HG03135 (cell line): ENCODE measurements at regions not wholly inside any gene's neighbourhood (a gene's known extent, or its start where the extent isn't known, plus 50 kb on each side); places are given as distances from the start of the nearest gene placed in this dataset.

Experiments used
- ATAC-seq: cut with Tn5 transposase; IDR thresholded peaks from one replicate; pipeline ENCODE4 v1.9.1; 2021; ENCODE audit warnings: mild to moderate bottlenecking, moderate library complexity; ENCODE audit not compliant: unreplicated experiment

- ATAC-seq, result no peak
Measured at GRCh38 chrX:39941332-39941920, 156.3 kb downstream of the BCOR start.

- ATAC-seq, result no peak
Measured at GRCh38 chrX:39944416-39944815, 153.3 kb downstream of the BCOR start.

GRCh38 chrX:39945709-39946108 lies 152.0 kb downstream of the BCOR start:
- no peak for ATAC-seq

- no peak for ATAC-seq
Measured at GRCh38 chrX:39946822-39947221, 150.9 kb downstream of the BCOR start.

- no peak for ATAC-seq
Measured at GRCh38 chrX:39948582-39948981, 149.2 kb downstream of the BCOR start.

- ATAC-seq, result no peak
Measured at GRCh38 chrX:39950018-39950688, 147.6 kb downstream of the BCOR start.

GRCh38 chrX:39952989-39953388 lies 144.8 kb downstream of the BCOR start:
- no peak for ATAC-seq

GRCh38 chrX:39953879-39954278 lies 143.9 kb downstream of the BCOR start:
- no peak for ATAC-seq

- no peak for ATAC-seq
Measured at GRCh38 chrX:39954851-39955250, 142.9 kb downstream of the BCOR start.

- ATAC-seq, result no peak
Measured at GRCh38 chrX:39955625-39956024, 142.1 kb downstream of the BCOR start.

GRCh38 chrX:39956803-39957394 lies 140.9 kb downstream of the BCOR start:
- no peak for ATAC-seq

- no peak for ATAC-seq
Measured at GRCh38 chrX:39957816-39958566, 139.8 kb downstream of the BCOR start.

GRCh38 chrX:39958850-39959249 lies 138.9 kb downstream of the BCOR start:
- ATAC-seq, result no peak

- ATAC-seq, result no peak
Measured at GRCh38 chrX:39960219-39960618, 137.5 kb downstream of the BCOR start.

- no peak for ATAC-seq
Measured at GRCh38 chrX:39961441-39961840, 136.3 kb downstream of the BCOR start.

GRCh38 chrX:39965051-39965573 lies 132.6 kb downstream of the BCOR start:
- no peak for ATAC-seq

GRCh38 chrX:39966176-39966575 lies 131.6 kb downstream of the BCOR start:
- no peak for ATAC-seq

- no peak for ATAC-seq
Measured at GRCh38 chrX:39967348-39967747, 130.4 kb downstream of the BCOR start.

GRCh38 chrX:39969099-39969818 lies 128.5 kb downstream of the BCOR start:
- ATAC-seq, result no peak

GRCh38 chrX:39969819-39970504 lies 127.8 kb downstream of the BCOR start:
- no peak for ATAC-seq
